Caki2 (cell line): ENCODE measurements at regions not wholly inside any gene's neighbourhood (a gene's known extent, or its start where the extent isn't known, plus 50 kb on each side); places are given as distances from the start of the nearest gene placed in this dataset.

Experiments used
- DNase-seq: peaks from one replicate; pipeline ENCODE4 v3.0.0-alpha.2; 2015; ENCODE audit warnings: low read depth
- in situ Hi-C: cut with HindIII; loops from 2 replicates; pipeline ENCODE4 v1.10.0; 2016; ENCODE audit warnings: low sequenced_read_pairs, low pct_unique_long_range_greater_than_20kb, mixed read lengths

DNA sequence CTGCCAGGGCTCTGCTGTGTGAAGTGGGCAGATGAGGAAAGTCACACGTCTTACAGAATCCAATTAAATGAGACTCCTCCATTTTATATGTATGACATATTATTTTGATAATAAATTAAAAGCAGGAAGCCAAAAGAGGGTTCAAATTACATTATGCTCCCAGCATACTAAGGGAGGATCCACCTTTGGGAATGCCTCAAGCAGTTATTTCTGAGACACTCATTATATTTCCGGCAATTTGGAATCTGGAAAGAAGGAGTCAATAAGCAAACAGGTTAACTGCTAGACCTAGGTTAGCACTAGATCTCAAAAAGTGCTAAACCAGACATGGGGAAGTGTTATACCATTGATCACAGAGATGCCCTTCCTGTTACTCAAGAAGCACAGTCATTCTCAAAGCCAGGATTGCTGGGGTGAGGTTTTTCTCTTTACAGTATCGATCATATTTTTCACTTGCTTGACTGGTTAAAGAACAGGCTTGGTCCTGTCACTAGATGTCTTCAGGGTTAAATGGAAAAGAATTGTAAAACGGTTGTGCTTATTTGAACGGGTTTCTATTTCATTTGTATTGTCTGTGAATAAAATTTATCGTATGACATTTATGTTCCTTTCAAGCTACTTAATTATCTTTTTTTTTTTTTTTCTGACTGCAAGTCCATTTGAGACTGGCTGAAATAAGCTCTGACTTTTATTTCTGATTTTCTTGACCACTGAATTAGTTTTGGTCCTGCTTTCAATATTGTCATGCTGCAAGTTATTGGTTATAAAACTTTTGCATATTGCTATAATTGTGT lies 523.2 kb downstream of the KLF12 start:
- DNase-seq, result no peak
- in situ Hi-C loops, result no loop called here

DNA sequence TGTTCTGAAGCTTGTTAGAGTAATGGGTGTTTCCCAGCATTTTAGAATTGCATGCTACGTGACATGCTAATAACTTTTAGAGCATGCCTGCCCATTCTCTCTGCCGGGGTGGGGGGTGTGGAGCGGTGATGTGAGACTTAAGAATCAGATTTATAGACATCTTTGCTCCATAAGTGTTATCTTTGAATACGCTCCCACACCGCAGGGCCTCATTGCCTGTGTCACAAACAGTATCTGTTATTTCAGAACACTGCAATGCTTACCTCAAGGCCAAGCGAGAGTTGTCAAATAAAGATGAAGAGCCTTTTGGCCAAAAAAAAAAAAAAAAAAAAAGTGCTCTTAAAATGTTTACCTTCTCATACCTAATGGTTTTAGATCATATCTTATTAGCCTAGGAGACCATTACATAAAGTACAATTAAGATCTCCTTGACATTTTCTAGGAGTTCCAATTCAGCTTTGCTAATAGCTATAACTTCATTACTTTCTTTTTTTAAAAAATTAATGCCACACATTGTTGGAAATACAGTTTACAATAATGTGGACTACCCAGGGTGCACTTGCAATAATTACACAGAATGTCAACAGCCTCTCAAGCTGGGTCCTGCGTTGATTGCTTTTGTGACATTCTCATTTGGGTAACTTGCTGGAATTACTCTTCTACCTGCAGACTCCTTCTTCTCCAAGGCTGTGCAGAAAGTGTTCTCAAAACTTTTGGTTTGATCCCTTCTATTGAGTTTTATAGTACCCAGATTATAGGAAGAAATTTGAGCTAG lies 525.3 kb downstream of the KLF12 start:
- in situ Hi-C loops, result no loop called here
- no peak for DNase-seq

DNA sequence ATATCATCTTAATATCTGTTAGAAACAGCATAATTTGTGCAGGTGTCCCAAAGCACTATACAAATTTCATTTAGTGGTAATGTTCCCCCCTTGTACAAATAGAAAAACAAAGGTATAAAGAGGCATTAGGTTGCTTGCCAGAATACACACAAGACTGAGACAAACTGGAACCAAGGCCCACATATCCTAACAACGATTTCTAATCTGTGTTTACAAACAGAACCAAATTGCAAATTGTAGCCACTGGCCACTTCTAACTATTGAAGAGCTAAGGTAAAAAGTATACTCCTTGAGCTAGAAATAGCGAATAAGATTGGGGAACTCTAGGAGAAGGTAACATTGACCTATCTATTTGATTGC lies 526.1 kb downstream of the KLF12 start:
- in situ Hi-C loops, result no loop called here
- no peak for DNase-seq

GRCh38 chr13:73607489-73608156 lies 526.6 kb downstream of the KLF12 start:
- peak; percentile 11 for DNase-seq
- in situ Hi-C loops, result no loop called here

DNA sequence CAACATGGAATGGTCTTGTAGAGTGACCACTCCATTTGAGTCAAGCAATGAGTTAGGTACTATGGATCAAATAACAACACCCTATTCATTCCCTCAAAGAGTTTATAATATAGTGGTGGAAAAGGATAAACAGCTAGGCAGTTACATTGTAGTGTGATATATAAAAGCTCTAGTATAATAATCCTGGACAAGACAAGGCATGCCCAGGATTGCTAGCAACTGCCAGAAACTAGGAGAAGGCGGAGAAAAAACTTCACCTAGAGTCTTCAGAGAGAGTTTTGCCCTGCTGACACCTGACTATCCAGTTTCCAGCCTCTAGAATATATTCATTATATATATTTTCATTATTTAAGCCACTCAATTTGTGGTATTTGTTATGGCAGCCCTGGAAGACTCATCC lies 530.6 kb downstream of the KLF12 start:
- in situ Hi-C loops, result no loop called here
- DNase-seq, result no peak

GRCh38 chr13:73602295-73602694 lies 531.9 kb downstream of the KLF12 start:
- DNase-seq, result peak; percentile 43
- in situ Hi-C loops, result no loop called here

- no peak for DNase-seq
- in situ Hi-C loops, result no loop called here
These were observed 532.5 kb downstream of the KLF12 start for GRCh38 chr13:73601708-73602107.

- in situ Hi-C loops, result no loop called here
- DNase-seq, result no peak
These were observed 534.7 kb downstream of the KLF12 start for GRCh38 chr13:73599232-73600128.

- in situ Hi-C loops, result no loop called here
- no peak for DNase-seq
These were observed 536.0 kb downstream of the KLF12 start for GRCh38 chr13:73598020-73598712.

GRCh38 chr13:73596382-73596781 lies 537.6 kb downstream of the KLF5 start:
- no peak for DNase-seq
- in situ Hi-C loops, result no loop called here

GRCh38 chr13:73593199-73593765 lies 534.5 kb downstream of the KLF5 start:
- in situ Hi-C loops, result no loop called here
- no peak for DNase-seq

GRCh38 chr13:73591861-73592260 lies 533.1 kb downstream of the KLF5 start:
- no peak for DNase-seq
- in situ Hi-C loops, result no loop called here

- no peak for DNase-seq
- in situ Hi-C loops, result no loop called here
These were observed 532.0 kb downstream of the KLF5 start for GRCh38 chr13:73590795-73591194.

DNA sequence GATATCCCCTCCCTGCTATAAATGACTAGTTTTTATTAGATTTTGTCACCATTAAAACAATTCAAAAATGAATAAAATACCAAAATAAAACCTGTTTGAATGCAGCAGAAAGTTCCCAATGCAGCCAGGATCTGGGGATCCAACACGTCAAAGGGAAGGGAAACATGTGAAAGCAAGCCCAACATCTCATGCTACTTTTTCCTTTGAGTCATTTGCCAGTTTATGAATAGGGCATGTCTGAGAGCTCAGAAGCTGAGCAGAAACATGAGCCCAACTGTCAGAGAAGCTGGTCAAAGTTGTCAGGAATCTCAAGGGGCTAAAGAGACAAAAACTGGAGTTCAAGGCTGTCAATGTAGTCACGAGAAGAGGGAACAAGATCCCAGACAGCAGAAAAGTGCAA lies 526.4 kb downstream of the KLF5 start:
- no peak for DNase-seq
- in situ Hi-C loops, result no loop called here

GRCh38 chr13:73583331-73583730 lies 524.5 kb downstream of the KLF5 start:
- in situ Hi-C loops, result no loop called here
- no peak for DNase-seq

DNA sequence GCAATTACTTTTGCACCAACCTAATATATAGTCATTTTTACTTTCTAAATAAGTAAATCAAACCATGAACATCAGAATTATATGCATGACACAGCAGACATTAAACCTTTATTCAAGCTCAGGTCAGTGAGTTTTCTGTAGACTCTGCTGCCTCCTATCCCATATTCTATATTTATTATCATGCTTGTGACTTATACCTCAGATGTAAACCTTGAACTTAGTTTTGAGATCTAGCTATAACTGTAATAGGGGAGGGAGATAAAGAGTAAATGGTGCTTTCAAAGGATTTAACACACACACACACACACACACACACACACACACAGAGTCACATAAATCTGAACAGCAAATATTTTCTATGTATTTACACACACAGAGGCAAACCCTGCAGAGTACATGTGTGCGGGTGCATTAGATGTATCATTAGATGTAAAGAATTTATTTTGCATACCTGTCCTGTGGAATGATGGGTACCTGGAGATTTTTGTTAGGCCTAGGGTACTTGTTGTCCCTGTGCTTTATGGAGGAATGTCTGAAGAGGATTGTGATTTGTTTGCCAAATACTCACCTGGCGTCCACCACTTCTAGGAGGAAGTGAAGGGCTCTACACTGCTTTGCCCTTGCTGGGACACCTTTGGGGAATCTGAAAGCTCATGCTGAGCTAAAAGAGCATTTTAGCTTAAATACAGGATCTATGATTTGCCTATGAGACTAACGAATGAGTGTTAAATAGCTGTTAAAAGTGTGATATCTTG lies 521.9 kb downstream of the KLF5 start:
- in situ Hi-C loops, result no loop called here
- DNase-seq, result no peak
